Kidney (tissue), 13 donors: ENCODE measurements at regions not wholly inside any gene's neighbourhood (a gene's known extent, or its start where the extent isn't known, plus 50 kb on each side); places are given as distances from the start of the nearest gene placed in this dataset.

Experiments
- DNase-seq, 5 donors: peaks; one replicate each; pipeline ENCODE4 v3.0.0-alpha.2; 2013 to 2020
- FAIRE-seq: peaks from 2 replicates; lab custom pipeline; 2012; peaks lifted over from hg19 to GRCh38; lab: Jason Lieb, UNC
- H3K27ac ChIP-seq, 2 donors: one replicate each; pipeline ENCODE4 v1.7.0; 2013; ENCODE audit warnings: low read depth in 2 of 2, low read length in 2 of 2, inconsistent platforms in 1 of 2
- H3K27me3 ChIP-seq: one replicate; pipeline ENCODE4 v1.7.1; 2013; ENCODE audit warnings: low read length, inconsistent platforms; ENCODE audit not compliant: control insufficient read depth, insufficient read depth
- H3K36me3 ChIP-seq, 3 donors: one replicate each; pipeline versions ENCODE4 v1.7.0 to v1.7.1; 2013; ENCODE audit warnings: low read length in 3 of 3, control low read depth in 1 of 3, inconsistent platforms in 1 of 3; ENCODE audit not compliant: insufficient read depth in 3 of 3, control insufficient read depth in 2 of 3
- H3K4me1 ChIP-seq, 3 donors: one replicate each; pipeline versions ENCODE4 v1.7.0 to v1.7.1; 2013; ENCODE audit warnings: low read length in 3 of 3, inconsistent platforms in 1 of 3, low read depth in 1 of 3; ENCODE audit not compliant: control insufficient read depth in 2 of 3, insufficient read depth in 2 of 3
- H3K4me3 ChIP-seq, 3 donors: one replicate each; pipeline versions ENCODE4 v1.7.0 to v1.8.1; 2013; ENCODE audit warnings: low read length in 3 of 3, control low read depth in 1 of 3, inconsistent platforms in 1 of 3
- H3K9ac ChIP-seq, 3 donors: one replicate each; pipeline versions ENCODE4 v1.7.0 to v1.7.1; 2013; ENCODE audit warnings: low read length in 3 of 3, control low read depth in 1 of 3, inconsistent platforms in 1 of 3
- H3K9me3 ChIP-seq, 3 donors: one replicate each; pipeline versions ENCODE4 v1.7.0 to v1.7.1; 2013; ENCODE audit warnings: low read length in 3 of 3, control low read depth in 1 of 3, inconsistent platforms in 1 of 3; ENCODE audit not compliant: control insufficient read depth in 2 of 3, insufficient read depth in 1 of 3
- intact Hi-C: fragments of 100-400 bp; cut with DNase I; formaldehyde crosslinking; loops from one replicate; pipeline ENCODE4 v1.11.1; 2022
- TF ChIP-seq, protein P1 (sequence below): IDR thresholded peaks from 3 replicates; pipeline ENCODE4 v1.5.1; 2012; ENCODE audit warnings: mild to moderate bottlenecking, moderate library complexity, borderline replicate concordance; ENCODE audit not compliant: insufficient read depth; ENCODE audit errors: extremely low read depth
- donor health status: control.
- donor health status: control.
- donor health status: control.
- donor health status: control.
- donor health status: control.
- donor health status: DM: yes; HTN: yes; CAD: no.
- donor health status: Normal renal cell carcinoma (clear cell type).

DNA sequence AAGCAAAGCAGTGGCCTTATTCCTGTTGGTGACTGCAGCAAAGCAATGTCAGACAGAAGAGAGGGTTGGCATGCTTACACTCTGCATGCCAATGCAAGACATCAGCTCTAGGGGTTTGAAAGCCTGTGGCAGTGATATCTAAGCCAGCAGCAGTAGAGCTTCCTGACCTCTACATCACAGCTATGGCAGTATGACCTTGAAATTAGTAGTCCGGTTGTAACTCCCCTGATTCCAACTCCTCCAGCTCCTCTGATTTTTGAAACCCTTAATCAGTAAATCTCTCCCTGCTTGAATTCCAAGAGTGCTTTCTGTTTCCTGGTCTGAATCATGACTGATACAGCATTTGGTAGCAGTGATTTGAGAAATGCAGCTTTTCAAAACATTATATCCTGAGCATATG is 60.0 kb upstream of the LRP1B start:
- intact Hi-C loops, result no loop called here
- FAIRE-seq, result no peak
- TF ChIP-seq, protein P1, sequence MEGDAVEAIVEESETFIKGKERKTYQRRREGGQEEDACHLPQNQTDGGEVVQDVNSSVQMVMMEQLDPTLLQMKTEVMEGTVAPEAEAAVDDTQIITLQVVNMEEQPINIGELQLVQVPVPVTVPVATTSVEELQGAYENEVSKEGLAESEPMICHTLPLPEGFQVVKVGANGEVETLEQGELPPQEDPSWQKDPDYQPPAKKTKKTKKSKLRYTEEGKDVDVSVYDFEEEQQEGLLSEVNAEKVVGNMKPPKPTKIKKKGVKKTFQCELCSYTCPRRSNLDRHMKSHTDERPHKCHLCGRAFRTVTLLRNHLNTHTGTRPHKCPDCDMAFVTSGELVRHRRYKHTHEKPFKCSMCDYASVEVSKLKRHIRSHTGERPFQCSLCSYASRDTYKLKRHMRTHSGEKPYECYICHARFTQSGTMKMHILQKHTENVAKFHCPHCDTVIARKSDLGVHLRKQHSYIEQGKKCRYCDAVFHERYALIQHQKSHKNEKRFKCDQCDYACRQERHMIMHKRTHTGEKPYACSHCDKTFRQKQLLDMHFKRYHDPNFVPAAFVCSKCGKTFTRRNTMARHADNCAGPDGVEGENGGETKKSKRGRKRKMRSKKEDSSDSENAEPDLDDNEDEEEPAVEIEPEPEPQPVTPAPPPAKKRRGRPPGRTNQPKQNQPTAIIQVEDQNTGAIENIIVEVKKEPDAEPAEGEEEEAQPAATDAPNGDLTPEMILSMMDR, result no peak
- H3K4me1 ChIP-seq, result no peaks in the 10 kb centered on the region
- H3K9ac ChIP-seq, result no peak overlapping the region
- DNase-seq, result peak in 1 of 5 donors; percentile 8
- H3K27me3 ChIP-seq, result no peaks in the 10 kb centered on the region
- no peaks in the 10 kb centered on the region for H3K36me3 ChIP-seq
- H3K27ac ChIP-seq, result no peak overlapping the region
- no peak overlapping the region for H3K4me3 ChIP-seq
- H3K9me3 ChIP-seq, result no peaks in the 10 kb centered on the region

DNA sequence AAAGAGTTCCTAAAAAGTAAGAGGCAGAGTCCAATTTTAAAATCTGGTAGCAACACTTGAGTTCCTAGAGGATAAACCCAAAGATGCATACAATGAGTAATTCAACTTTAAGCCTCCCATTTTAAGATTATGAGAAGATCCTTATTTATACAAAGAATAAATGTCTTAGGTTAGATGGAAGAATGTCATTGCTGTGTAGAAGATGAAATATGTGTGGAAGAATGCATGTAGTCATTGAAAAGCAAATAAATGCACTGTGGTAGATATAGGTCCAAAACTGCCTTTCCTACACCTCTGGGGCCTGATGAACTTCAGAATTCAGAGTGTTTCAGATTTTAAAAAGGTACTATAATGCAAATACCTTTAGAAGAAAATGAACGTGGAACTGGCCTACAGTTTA is 58.7 kb upstream of the LRP1B start:
- Histone ChIP-seq H3K27ac (no peak overlapping the region), H3K4me3 (no peak overlapping the region), H3K9me3 (no peaks in the 10 kb centered on the region), H3K36me3 (no peaks in the 10 kb centered on the region), H3K9ac (no peak overlapping the region), H3K4me1 (no peaks in the 10 kb centered on the region), H3K27me3 (no peaks in the 10 kb centered on the region)
- DNase-seq (no peak), FAIRE-seq (no peak)
- intact Hi-C loops, result no loop called here
- TF ChIP-seq, protein P1, result no peak

DNA sequence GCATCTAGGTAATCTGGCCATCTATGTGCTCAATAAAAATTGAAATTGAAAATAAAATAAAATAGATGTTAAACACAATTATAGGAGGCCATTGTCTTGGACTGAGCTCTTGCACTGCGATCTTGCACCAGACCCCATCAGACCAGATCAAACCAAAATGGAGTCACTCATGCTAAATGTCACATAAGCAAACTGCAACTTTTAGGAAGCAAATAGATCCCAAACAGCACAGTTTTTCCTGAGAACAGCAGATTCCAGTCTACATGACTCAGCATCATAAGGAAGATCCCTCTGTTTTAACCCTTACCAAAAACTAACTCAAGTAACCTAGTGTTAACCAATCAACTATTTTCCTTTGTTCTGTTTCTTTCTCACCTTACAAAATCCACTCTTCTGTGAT is 57.7 kb upstream of the LRP1B start:
- Histone ChIP-seq H3K9ac (no peak overlapping the region), H3K36me3 (no peaks in the 10 kb centered on the region), H3K9me3 (no peaks in the 10 kb centered on the region), H3K4me1 (no peaks in the 10 kb centered on the region), H3K27me3 (no peaks in the 10 kb centered on the region), H3K27ac (no peak overlapping the region), H3K4me3 (no peak overlapping the region)
- TF ChIP-seq, protein P1, result no peak
- FAIRE-seq, result no peak
- intact Hi-C loops, result no loop called here
- no peak for DNase-seq
